GM23248 (cell line): ENCODE measurements at regions not wholly inside any gene's neighbourhood (a gene's known extent, or its start where the extent isn't known, plus 50 kb on each side); places are given as distances from the start of the nearest gene placed in this dataset.

Experiments
- EZH2 ChIP-seq: fragments of 200-600 bp; sonication (generic); IDR thresholded peaks from 2 replicates; pipeline ENCODE4 v1.6.1; 2018; ENCODE audit warnings: antibody characterized with exemption, mild to moderate bottlenecking; ENCODE audit not compliant: insufficient read depth, poor library complexity, severe bottlenecking
- EZH2phosphoT487 ChIP-seq: fragments of 200-600 bp; sonication (generic); IDR thresholded peaks from 2 replicates; pipeline ENCODE4 v1.6.1; 2018; ENCODE audit warnings: antibody characterized with exemption, moderate library complexity, mild to moderate bottlenecking, low read depth; ENCODE audit not compliant: insufficient read depth

DNA sequence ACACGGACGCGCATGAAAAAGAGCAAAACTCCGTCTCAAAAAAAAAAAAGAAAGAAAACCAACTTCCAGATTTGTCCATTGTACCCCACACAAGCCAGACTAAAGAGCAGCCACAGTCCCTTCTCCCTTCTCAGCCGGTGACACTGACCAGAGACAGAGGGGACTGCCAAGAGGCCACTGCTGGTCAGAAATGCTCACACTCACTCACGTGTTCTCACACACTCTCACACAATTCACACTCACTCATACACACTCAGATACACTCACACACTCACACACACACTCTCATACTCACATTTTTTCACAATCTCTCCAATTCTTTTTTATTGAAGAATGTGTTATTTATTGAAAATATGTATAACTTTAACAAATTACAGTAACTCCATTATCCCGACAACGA, 90.8 kb upstream of the RAB4A start:
- TF ChIP-seq EZH2 (no peak), EZH2phosphoT487 (no peak)
